GM23338 (cell line): ENCODE measurements at regions not wholly inside any gene's neighbourhood (a gene's known extent, or its start where the extent isn't known, plus 50 kb on each side); places are given as distances from the start of the nearest gene placed in this dataset.

Source experiments
- CREB1 ChIP-seq: fragments of 250-450 bp; sonication (Bioruptor Pico); IDR thresholded peaks from 2 replicates; pipeline ENCODE4 v1.5.0; 2020; ENCODE audit warnings: low read depth, mild to moderate bottlenecking, moderate library complexity
- EZH2 ChIP-seq: fragments of 200-600 bp; sonication (generic); IDR thresholded peaks from one replicate; pipeline ENCODE4 v1.8.0; 2017; ENCODE audit warnings: antibody characterized with exemption, mild to moderate bottlenecking, low read depth; ENCODE audit not compliant: unreplicated experiment
- EZH2phosphoT487 ChIP-seq: fragments of 200-600 bp; sonication (generic); IDR thresholded peaks from one replicate; pipeline ENCODE4 v1.8.1; 2018; ENCODE audit warnings: antibody characterized with exemption; ENCODE audit not compliant: unreplicated experiment
- JUNB ChIP-seq: IDR thresholded peaks from one replicate; pipeline ENCODE4 v1.6.1; 2016; ENCODE audit warnings: antibody characterized with exemption; ENCODE audit not compliant: unreplicated experiment
- NANOG ChIP-seq: IDR thresholded peaks from 2 replicates; pipeline ENCODE4 v1.6.1; 2016; ENCODE audit warnings: antibody characterized with exemption, borderline replicate concordance
- POLR2AphosphoS5 ChIP-seq: IDR thresholded peaks from 2 replicates; pipeline ENCODE4 v1.6.1; 2016; ENCODE audit warnings: antibody characterized with exemption, low read depth
- STAT1 ChIP-seq: IDR thresholded peaks from one replicate; pipeline ENCODE4 v1.6.1; 2016; ENCODE audit warnings: antibody characterized with exemption; ENCODE audit not compliant: unreplicated experiment
- ZNF114 ChIP-seq: fragments of 250-450 bp; sonication (Bioruptor Pico); IDR thresholded peaks from 2 replicates; pipeline ENCODE4 v1.5.0; 2020; ENCODE audit warnings: mild to moderate bottlenecking, moderate library complexity
- ZNF331 ChIP-seq: fragments of 250-450 bp; sonication (Bioruptor Pico); IDR thresholded peaks from 2 replicates; pipeline ENCODE4 v1.5.0; 2020; ENCODE audit warnings: low read depth, mild to moderate bottlenecking, moderate library complexity
- TF ChIP-seq, protein P1 (sequence below), 2 experiments: fragments of 200-600 bp in 1 of 2; sonication (generic) in 1 of 2; conservative IDR thresholded peaks; 2 replicates each; pipeline versions ENCODE4 v1.5.1 to v1.6.1; 2016 to 2017; ENCODE audit warnings: antibody characterized with exemption in 2 of 2, low read depth in 2 of 2, mild to moderate bottlenecking in 2 of 2, moderate library complexity in 1 of 2
- TF ChIP-seq, protein P2 (sequence below): IDR thresholded peaks from one replicate; pipeline ENCODE4 v1.6.1; 2018; ENCODE audit warnings: antibody characterized with exemption; ENCODE audit not compliant: unreplicated experiment
- TF ChIP-seq, protein P3 (sequence below): IDR thresholded peaks from 2 replicates; pipeline ENCODE4 v1.6.1; 2016; ENCODE audit warnings: antibody characterized with exemption

DNA sequence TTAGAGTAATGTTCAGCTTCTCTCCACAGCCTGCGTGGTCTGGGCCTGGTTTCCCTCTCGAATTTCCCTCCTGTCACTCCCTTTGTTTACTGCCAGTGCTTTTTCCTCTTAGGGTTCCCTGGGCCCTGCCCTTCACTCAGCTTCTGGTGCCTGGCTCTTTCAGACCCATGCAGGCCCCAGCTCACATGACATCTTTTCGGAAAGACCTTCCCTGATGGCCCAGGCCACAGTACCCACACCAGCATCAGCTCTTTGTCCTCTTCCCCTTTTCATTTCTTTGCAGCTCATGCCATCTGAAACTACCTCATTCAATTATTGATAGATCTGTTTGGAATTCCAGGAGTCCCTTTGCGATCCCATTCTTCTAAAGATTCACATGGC, 68.1 kb upstream of the ABL1 start:
- TF ChIP-seq, protein P1, sequence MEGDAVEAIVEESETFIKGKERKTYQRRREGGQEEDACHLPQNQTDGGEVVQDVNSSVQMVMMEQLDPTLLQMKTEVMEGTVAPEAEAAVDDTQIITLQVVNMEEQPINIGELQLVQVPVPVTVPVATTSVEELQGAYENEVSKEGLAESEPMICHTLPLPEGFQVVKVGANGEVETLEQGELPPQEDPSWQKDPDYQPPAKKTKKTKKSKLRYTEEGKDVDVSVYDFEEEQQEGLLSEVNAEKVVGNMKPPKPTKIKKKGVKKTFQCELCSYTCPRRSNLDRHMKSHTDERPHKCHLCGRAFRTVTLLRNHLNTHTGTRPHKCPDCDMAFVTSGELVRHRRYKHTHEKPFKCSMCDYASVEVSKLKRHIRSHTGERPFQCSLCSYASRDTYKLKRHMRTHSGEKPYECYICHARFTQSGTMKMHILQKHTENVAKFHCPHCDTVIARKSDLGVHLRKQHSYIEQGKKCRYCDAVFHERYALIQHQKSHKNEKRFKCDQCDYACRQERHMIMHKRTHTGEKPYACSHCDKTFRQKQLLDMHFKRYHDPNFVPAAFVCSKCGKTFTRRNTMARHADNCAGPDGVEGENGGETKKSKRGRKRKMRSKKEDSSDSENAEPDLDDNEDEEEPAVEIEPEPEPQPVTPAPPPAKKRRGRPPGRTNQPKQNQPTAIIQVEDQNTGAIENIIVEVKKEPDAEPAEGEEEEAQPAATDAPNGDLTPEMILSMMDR (conservative IDR thresholded peaks at IDR 0.05; ENCODE audit: low read depth in 2 of 2), result no peak
- no peak for TF ChIP-seq EZH2
- TF ChIP-seq POLR2AphosphoS5, result no peak
- TF ChIP-seq, protein P2, sequence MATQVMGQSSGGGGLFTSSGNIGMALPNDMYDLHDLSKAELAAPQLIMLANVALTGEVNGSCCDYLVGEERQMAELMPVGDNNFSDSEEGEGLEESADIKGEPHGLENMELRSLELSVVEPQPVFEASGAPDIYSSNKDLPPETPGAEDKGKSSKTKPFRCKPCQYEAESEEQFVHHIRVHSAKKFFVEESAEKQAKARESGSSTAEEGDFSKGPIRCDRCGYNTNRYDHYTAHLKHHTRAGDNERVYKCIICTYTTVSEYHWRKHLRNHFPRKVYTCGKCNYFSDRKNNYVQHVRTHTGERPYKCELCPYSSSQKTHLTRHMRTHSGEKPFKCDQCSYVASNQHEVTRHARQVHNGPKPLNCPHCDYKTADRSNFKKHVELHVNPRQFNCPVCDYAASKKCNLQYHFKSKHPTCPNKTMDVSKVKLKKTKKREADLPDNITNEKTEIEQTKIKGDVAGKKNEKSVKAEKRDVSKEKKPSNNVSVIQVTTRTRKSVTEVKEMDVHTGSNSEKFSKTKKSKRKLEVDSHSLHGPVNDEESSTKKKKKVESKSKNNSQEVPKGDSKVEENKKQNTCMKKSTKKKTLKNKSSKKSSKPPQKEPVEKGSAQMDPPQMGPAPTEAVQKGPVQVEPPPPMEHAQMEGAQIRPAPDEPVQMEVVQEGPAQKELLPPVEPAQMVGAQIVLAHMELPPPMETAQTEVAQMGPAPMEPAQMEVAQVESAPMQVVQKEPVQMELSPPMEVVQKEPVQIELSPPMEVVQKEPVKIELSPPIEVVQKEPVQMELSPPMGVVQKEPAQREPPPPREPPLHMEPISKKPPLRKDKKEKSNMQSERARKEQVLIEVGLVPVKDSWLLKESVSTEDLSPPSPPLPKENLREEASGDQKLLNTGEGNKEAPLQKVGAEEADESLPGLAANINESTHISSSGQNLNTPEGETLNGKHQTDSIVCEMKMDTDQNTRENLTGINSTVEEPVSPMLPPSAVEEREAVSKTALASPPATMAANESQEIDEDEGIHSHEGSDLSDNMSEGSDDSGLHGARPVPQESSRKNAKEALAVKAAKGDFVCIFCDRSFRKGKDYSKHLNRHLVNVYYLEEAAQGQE, result no peak
- TF ChIP-seq, protein P3, sequence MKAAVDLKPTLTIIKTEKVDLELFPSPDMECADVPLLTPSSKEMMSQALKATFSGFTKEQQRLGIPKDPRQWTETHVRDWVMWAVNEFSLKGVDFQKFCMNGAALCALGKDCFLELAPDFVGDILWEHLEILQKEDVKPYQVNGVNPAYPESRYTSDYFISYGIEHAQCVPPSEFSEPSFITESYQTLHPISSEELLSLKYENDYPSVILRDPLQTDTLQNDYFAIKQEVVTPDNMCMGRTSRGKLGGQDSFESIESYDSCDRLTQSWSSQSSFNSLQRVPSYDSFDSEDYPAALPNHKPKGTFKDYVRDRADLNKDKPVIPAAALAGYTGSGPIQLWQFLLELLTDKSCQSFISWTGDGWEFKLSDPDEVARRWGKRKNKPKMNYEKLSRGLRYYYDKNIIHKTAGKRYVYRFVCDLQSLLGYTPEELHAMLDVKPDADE, result no peak
- TF ChIP-seq EZH2phosphoT487, result no peak
- no peak for TF ChIP-seq JUNB
- no peak for TF ChIP-seq CREB1 (CRISPR knock-in tag)
- no peak for TF ChIP-seq NANOG
- no peak for TF ChIP-seq STAT1
- TF ChIP-seq ZNF114 (CRISPR knock-in tag), result no peak
- no peak for TF ChIP-seq ZNF331
